Fibroblast of skin of abdomen (primary cell): ENCODE measurements at regions not wholly inside any gene's neighbourhood (a gene's known extent, or its start where the extent isn't known, plus 50 kb on each side); places are given as distances from the start of the nearest gene placed in this dataset.
A peak's percentile ranks its signal among the peaks of the same experiment; 100 is the strongest.
"Not testable (repeated sequence)": the region's sequence is repeated elsewhere in the genome, so short reads cannot be mapped to it uniquely, and the experiment has no call there.

Experiments used
- DNase-seq: peaks from one replicate; pipeline ENCODE4 v3.0.0-alpha.2; 2013

DNA sequence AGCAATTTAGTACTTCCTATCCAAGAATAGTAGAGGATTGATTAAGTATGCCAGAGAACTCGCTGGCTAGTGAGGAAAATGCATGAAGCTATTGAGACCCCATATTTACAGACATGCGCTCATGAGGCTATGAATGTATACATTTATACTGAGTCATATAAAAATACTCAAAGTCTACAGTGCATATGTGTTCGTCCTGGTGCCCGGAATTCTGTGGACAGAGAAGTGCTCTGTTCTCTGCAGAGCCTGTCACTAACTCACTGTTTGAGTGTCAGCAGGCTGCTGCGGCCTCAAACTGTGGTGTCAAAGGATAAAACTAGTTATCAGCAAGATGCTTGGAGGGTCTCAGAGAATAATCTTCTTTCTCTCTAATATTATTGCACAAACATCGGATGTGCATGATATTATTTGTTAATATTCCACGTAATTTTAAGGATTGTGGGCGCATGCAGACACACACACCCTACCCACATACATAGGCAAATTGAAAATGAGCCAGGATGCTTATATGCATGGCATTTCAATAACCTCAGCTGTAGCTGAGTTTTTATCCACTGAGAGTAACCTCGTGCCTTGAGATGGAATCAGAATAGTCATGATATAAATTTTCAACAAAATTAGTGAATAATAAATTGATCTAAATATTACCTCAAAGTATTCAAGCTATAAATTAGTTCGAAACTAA lies 50.0 kb upstream of the TSC22D2 start:
- no peak for DNase-seq

DNA sequence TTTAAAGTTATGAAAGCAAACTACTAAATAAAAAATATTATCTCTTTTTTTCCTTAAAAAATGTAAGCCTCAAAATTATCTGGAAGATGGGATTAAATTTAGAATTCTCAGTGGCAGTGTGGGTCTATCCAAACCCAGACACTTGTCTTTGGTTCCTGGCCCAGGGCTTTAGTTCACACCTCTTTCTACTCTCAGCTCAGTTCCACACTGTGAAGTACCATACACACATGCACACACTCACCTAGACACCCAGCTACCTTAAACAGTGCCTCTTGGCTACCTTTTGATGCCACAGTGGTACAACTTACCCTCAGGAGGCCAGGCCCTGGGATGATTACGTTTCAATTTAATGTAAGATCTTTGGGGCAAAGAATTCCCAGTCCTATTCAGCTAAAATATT lies 51.0 kb upstream of the TSC22D2 start:
- DNase-seq = no peak

DNA sequence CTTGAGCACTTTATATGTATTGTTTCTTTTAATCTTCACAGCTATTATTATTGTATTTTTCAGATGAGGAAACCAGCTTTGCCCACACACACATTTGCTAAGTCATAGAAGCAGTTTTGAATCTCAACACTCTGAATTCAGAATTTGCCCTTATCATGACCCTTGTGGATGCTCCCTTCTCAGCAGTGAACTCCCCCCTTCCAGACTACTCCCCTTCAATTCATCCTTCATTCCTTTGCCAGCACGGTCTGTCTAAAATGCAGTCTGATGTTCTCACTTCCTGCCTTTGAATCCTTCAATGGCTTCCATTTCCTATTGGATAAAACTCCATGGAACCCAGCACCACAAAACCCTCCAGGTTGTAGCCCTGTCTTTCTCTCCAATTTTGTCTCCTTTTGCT lies 52.5 kb upstream of the TSC22D2 start:
- DNase-seq = no peak

DNA sequence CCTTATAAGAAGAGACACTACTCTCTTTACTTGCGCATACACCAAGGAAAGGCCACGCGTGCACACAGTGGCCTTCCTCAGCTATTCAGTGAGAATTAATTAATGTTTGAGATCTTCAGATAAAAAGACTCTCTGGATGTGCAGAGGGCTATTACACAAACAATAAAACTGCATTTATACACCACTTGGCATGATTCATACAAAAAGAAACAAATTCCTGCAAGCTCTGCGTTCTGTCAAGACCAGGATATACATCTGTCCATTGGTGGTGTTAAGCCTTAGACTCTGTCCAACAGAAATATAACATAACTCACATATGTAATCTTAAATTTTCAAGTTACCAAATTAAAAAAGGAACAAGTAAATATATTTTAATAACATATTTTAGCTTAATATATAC lies 55.2 kb upstream of the TSC22D2 start:
- DNase-seq = no peak

DNA sequence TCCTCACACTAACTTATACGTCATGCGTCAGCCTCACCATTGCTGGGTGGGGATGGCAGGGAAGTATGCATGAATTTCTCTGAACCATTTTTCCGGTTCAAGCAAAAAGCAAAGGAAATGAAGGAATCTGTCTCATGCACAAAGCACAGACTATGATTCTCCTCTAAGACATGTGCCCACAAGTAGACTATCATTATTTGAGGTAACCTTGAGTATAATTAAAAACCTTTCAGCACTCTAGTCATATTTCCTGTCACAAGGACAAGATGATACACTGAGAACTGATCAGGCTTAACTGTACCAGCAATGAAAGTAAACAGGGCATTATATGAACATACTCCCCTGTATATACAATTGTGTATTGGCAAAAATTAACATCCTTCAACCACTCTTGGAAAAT lies 56.7 kb upstream of the TSC22D2 start:
- DNase-seq = no peak

DNA sequence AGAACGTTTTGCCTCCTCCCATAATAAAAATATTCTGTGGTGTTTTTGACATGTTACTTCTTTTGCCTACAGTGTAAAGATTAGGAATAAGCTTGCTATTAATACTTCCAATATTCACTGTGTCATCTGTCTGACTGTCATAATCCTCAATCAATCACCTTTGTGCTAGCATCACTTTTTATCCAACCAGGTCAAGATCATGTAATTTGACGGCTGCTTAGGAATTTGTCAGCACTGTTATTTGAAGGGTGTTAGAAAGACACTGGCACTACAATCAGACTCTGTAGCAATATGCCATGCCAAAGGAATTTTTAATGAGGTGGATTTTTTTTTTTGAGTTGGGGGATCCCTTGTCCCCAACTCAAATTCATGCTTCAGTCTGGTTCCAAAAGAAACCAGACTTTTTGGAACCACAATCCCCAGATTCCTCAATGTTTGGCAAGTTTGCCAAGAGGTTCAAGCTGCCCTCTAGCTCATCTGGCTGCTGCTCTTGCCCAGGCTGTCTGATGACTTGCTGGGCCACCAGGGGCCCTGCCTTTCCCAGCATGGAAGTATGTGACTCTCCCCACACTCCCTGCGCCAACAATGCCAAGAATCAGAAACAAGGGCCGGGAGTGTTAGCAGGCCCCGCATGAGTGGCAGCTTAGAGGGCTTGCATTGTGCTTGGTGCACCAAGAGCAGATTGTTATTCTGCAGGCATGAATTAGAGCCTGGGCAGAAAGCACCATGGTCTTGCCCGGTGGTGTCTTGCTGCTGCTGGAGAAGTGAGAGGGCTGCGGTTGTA lies 58.6 kb upstream of the TSC22D2 start:
- DNase-seq = peak; percentile 28

DNA sequence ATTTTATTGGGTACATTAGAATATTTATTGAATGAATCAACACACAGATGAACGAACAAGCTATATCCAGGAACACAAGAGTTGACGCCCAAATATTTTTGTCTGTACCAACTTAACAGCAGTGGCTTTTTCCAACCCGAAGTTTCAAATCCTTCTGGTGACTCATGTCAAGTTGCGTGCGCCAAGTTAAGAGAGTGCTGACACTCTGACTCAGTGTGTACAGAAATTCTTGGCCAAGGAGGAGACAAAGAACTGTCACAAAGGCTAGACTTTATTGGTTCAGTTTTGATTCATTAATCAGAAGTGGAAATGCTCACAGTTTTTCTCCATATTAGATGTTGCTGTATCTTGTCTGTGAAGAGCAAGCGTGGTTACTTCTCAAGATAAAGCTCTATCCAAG lies 59.6 kb upstream of the TSC22D2 start:
- peak; percentile 91 for DNase-seq

DNA sequence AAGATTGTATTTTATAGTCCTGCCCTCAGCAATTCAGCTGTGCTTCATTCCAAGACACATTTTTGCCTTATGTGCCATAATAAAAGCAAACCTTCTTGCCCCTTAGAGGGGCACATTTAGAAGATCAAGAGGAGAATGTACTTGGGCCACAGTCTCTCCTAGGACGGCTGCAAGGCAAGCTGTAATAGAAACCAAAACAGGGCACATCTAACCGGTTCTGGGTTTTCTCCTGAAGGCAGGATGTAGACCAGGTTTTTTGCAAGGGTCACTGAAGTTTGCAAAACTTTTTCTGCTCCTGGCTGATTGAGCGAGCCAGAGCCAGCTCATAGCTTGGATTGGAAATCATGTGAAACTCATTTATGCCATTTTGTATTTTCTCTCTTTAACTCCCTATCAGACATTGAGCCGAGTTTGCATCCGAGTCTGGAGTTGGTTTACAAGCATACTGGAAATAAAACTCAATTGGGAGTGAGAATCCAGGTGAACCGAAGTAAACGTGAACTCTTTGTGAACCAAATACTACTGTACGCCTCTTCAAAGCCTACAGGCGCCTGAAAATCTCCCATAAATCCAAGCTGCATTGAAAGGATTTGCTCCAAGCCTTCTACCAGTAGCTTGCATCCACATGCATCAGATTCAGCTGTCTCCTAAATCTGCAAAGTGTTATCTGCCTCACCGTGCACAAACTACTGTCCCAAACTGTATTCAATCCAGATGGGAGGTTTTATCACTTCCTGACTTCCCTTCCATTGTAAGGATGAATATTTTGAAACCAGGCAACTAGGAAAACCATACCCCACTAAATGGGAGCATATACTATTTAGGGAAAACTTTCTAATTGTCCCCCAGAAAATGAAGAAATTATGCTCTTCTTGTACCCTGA lies 60.9 kb upstream of the TSC22D2 start:
- peak; percentile 72 for DNase-seq

DNA sequence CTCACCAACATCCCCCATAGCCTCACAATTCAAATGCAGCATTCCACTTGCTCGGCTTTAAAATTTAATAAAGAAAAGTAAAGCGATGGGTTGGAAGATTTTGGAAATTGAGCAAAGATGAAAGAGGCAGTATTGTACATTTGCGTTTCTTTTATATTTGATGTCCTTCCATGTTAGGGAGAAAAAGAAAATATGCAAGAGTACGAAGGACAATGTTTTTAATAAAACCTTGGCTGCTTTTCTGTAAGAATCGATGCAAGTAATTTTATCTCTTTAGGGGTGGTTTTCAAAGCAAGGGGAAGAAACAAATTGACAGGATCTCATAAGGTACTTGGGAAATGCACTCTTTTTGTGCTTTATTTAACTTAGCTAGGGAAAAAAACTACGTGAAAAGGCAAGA lies 61.8 kb upstream of the TSC22D2 start:
- no peak for DNase-seq

DNA sequence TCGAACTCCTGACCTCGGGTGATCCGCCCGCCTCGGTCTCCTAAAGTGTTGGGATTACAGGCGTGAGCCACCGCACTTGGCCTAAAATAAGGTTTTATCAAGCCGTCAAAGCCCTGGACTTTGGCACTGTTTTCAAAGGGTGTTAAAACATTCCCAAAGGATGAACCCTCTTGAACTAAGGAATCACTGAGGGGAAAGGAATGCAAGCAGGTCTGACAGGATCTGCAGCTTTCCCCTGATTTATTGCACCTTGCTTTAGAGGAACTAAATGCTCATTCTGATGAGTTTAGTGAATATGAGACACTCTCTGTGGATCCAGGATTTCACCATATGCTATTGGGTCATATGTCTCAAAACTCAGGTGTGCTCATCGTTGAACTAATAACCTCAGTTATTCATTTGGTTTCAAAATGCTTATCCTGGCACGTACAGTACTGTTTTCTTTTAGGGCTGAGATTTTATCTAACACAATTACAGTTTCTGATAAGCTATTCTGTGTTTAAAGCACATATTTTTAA lies 63.0 kb upstream of the TSC22D2 start:
- DNase-seq = peak; percentile 87

DNA sequence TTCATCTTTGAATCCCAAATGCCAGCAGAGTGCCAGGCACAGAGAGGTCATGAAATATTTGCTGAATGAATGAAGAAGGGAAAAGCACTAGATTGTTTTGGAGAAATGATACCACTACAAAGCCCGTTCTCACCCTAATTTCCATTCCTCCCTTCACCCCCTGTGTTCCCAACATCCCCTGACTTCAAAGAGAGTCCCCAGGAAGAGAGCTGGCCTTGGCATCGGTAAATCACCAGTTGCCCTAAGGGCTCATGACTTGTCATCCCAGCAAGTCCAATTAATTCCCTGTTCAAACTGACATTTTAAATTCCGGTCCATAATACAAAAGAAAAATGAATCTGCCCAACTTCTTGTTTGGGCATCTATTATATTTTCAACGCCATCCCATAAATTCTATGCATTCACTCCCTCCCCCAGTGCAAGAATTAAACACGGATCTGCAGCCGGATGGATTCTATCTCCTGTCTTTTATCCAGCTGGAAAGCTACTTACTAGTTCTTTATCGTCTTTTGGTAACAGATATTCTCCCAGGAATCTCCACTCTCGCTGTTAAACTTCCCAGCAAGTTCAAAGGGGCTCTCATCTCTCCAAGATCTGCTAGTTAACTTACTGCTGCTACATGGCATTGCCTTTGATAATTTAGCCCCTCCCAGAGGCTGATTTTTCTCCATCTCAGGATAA lies 63.9 kb upstream of the TSC22D2 start:
- DNase-seq = no peak

DNA sequence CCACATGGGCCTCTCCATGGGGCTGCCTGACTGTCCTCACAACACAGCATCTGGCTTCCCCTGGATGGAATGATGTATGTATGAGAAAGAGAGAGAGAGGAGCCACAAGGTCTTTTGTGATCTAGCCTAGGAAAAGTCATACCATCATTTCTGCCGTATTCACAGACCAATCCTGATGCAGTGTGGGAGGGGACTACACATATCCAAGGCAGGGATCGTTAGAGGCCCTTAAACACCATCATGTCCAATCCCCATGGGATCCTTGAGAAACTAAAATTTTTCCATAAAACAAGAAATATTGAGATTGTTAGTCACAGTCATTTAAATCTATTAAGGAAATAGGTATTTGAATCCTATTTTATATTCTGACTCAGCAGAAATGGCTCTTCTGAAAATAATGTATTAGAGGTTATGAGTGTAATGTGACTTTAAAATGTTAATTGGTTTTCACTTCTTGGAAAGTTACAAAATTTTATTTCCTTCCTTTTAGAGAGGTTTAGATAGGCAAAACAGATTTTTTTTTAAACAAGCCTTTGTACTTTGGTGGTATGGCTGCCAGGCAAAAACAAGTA lies 65.1 kb upstream of the TSC22D2 start:
- DNase-seq = peak; percentile 44

DNA sequence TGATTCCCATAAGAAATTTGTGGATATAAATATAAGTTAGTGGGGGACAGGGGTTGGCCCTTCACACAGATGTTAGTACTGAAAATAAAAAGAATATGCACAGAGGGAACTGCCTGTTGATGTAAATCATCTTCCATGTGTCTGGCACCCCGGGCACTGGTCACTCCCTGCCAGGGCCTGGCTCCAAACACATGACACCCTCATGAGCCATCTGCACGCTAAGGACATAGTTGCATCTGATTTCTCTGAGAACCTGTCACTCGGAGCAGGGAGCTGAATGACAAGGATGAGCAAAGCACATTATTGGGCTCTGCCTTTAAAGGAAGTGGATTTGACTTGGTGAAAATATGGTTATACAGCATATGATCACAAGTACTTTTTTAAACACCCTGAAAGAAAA lies 66.2 kb upstream of the TSC22D2 start:
- DNase-seq = no peak

DNA sequence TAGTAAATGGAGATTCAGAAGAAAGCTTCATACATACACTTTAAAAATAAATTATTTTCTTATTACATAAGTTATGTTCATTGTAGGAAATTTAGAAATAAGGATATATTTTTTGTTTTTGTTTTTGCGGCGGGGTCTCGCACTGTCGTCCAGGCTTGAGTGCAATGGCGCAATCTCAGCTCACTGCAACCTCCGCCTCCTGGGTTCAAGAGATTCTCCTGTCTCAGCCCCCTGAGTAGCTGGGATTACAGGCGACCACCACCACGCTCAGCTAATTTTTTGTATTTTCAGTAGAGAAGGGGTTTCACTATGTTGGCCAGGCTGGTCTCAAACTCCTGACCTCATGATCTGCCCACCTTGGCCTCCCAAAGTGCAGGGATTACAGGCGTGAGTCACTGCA lies 71.7 kb upstream of the TSC22D2 start:
- not testable (repeated sequence) for DNase-seq

DNA sequence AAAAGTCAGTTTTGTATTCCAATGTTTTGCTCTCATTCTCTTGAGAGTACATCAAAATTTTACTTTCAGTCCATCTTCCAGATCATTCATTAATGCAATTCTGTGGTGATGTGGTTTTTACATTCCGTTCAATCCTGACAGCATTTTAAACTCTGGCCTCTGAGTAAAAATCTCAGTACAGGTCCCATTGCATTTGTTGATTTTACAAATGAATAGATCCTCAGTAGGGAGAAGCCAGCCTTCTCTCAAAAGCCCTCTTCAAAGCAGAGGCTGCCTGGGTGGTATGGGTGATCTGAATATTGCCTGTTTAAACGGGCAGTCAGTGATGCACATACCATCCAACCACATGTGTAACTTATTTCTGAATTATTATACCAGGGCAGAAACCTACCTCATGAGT lies 72.5 kb upstream of the TSC22D2 start:
- DNase-seq = peak; percentile 59

DNA sequence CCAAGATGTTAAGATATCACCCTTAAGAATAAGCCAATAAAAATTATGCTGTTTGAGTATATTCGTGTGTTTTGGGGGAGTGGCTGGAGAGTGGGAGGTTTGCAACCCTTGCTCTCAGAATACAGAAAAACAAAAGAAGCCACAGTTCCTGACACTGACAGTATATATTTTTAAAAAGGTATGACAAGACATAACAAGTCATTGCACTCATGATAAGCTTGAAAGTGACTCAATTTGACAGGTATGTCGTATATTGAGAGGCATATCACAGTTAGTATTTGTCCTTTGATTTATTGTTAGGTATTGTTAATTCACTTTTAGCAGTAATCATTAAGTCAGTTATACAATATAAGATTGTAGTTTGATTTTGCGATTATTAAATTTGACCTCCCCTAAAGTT lies 73.1 kb upstream of the TSC22D2 start:
- no peak for DNase-seq

DNA sequence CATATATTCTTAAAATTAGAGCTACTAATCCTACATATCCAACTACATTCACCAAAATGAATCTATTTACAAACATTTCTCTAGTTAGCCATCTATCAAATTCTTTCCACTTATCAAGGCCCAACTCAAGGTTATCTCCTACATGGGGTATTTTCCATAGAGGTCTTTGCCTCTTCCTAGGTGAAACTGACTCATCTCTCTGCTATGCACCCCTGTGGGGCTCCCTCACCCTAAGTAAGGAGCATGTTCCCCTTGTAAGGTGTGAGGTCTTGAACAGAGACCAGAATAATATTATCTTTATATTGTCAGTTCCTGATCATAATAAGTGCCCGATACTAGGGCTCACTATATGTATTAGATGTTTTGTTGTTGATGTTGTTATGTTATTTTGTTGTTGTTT lies 74.6 kb upstream of the TSC22D2 start:
- DNase-seq = no peak

DNA sequence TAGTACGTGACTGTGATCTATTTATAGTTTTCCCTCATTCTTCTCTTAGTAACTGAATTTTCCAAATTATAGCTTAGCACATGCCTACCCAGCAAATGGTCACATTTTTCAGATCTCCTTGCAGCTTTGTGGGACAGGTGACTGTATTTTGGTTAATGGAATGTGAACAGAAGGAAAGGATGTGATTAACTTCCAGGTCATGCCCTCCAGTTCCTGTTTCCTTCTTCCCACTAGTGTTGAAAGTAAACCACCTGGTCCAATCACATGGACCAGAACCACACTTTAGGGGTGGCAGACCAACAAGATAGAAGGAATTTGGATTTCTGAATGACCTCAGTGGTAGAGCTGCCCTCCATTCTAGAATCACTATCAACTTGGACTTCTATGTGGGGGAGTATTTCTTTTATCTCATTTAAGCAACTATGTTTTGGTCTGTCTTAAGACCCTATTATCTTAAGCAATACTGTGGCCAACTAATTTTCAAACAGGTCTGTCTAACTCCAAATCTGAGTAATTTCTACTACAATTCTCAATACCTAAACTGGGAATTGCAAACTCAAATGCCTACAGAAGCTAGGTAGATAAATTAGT lies 76.0 kb upstream of the TSC22D2 start:
- DNase-seq = no peak

DNA sequence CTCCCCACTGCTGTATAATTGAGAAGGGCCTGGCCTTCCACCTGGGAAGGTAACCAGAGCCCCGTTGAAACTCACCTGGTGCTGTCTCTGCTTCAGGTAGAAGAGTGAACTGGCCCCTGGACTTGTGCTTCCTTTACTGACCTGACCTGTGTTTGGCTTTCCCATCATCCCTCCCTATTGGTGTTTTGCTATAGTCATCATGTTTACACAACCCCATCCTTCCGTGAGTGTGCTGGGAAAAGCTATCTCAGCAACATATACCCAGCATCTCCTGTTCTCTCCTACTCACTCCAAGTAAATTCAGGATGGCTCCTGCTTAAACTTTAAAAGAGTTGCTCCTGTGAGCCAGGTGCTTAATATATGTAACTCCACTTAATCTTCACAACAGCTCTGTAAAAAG lies 77.2 kb upstream of the TSC22D2 start:
- DNase-seq = no peak

DNA sequence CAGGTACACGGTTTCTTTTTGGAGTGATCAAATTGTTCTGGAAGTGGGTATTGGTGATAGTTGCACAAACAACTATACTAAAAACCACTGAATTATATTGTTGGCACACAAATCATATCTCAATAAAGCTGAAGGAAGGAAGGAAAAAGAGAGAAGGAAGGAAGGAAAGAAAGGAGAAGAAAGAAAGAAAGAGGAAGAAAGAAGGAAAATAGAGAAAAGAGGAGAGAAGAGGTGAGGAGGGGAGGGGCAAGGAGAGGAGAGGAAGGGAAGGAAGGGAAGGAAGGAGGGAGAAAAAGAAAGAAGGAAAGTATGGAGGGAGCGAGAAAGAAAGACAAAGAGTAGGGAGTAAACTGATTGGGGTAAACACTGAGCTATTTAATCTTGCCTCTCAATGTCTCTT lies 77.9 kb upstream of the TSC22D2 start:
- DNase-seq = no peak

DNA sequence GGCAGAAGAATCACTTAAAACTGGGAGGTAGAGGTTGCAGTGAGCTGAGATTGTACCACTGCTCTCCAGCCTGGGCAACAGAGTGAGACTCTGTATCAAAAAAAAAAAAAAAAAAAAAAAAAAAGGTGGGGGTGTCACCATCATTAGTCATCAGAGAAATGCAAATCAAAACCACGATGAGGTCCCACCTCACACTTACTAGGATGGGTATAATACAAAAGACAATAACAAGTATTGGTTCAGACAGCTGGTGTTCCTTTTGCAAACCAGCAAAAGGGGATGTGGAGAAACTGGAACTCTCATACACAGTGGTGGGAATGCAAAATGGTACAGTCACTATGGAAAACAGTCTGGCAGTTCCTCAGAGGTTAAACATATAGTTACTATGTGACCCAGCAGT lies 78.7 kb upstream of the TSC22D2 start:
- DNase-seq = no peak

DNA sequence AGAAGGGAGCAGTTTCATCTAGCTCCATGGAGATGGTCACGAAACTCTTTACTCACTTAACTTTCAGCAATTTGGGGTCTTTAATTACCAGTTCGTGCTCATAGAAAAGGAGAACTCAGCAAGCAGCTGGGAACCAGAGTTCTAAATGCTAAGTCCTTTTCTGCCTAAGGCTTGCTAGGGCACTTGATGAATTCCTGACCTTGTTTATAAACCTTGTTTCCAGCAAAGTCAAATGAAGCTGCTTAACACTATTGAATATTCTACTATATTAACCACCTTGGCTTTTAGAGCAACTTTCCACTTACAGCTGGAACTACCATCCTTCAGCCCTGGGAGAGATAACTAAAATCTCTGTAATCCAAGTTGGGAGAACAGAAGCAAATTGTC lies 79.5 kb upstream of the TSC22D2 start:
- DNase-seq = no peak
